22Rv1 (cell line): ENCODE measurements at regions not wholly inside any gene's neighbourhood (a gene's known extent, or its start where the extent isn't known, plus 50 kb on each side); places are given as distances from the start of the nearest gene placed in this dataset.

ENCODE experiments used
- ZFX ChIP-seq: fragments of 450-650 bp; IDR thresholded peaks from 2 replicates; pipeline ENCODE4 v1.6.1; 2017; ENCODE audit warnings: antibody characterized with exemption, borderline replicate concordance
- TF ChIP-seq, protein P1 (sequence below): fragments of 450-650 bp; IDR thresholded peaks from 2 replicates; pipeline ENCODE4 v1.5.1; 2017; ENCODE audit warnings: mild to moderate bottlenecking

DNA sequence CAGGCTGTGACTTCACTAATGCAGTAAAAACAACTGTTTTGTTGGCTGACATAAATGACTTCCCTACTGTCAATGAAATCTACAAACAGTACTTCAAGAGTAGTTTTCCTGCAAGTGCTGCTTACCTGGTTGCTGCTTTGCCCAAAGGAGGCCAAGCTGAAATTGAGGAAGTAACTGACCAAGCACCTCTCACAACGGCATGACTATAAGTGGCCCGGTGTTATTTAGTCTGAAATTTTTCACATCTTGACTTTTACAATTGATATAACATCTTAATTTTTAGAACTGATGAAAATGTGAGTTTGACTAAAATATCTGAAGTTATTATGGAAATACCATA lies 274.9 kb upstream of the NR5A2 start:
- TF ChIP-seq, protein P1, sequence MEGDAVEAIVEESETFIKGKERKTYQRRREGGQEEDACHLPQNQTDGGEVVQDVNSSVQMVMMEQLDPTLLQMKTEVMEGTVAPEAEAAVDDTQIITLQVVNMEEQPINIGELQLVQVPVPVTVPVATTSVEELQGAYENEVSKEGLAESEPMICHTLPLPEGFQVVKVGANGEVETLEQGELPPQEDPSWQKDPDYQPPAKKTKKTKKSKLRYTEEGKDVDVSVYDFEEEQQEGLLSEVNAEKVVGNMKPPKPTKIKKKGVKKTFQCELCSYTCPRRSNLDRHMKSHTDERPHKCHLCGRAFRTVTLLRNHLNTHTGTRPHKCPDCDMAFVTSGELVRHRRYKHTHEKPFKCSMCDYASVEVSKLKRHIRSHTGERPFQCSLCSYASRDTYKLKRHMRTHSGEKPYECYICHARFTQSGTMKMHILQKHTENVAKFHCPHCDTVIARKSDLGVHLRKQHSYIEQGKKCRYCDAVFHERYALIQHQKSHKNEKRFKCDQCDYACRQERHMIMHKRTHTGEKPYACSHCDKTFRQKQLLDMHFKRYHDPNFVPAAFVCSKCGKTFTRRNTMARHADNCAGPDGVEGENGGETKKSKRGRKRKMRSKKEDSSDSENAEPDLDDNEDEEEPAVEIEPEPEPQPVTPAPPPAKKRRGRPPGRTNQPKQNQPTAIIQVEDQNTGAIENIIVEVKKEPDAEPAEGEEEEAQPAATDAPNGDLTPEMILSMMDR = no peak
- TF ChIP-seq ZFX = no peak
